ENCODE measurements at regions not wholly inside any gene's neighbourhood (a gene's known extent, or its start where the extent isn't known, plus 50 kb on each side); places are given as distances from the start of the nearest gene placed in this dataset.

DNA sequence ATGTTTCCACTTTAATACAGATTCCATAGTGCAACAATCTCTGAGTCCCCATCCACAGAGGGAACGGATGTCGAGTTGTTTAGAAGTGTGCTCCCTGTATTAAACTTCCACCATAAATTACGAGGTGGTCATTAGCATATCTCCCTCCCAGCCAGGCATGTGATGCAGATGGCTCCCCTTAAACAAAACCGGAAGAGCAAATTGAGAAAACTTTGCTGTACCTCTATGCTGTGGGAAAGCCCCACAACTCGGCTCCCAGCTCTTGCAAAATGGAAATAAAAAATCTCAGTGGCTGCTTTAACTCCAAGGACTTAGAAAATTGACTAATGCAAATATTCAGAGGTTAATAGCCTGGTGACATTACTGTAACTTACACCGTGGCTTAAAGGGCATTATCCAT is 290.9 kb downstream of the MAF start (continued):
- TF ChIP-seq, protein P1, sequence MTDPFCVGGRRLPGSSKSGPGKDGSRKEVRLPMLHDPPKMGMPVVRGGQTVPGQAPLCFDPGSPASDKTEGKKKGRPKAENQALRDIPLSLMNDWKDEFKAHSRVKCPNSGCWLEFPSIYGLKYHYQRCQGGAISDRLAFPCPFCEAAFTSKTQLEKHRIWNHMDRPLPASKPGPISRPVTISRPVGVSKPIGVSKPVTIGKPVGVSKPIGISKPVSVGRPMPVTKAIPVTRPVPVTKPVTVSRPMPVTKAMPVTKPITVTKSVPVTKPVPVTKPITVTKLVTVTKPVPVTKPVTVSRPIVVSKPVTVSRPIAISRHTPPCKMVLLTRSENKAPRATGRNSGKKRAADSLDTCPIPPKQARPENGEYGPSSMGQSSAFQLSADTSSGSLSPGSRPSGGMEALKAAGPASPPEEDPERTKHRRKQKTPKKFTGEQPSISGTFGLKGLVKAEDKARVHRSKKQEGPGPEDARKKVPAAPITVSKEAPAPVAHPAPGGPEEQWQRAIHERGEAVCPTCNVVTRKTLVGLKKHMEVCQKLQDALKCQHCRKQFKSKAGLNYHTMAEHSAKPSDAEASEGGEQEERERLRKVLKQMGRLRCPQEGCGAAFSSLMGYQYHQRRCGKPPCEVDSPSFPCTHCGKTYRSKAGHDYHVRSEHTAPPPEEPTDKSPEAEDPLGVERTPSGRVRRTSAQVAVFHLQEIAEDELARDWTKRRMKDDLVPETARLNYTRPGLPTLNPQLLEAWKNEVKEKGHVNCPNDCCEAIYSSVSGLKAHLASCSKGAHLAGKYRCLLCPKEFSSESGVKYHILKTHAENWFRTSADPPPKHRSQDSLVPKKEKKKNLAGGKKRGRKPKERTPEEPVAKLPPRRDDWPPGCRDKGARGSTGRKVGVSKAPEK (CRISPR knock-in tag; IDR thresholded peaks at IDR 0.05; ENCODE audit: borderline replicate concordance): no peak
- TF ChIP-seq ZSCAN31 (CRISPR knock-in tag; IDR thresholded peaks at IDR 0.05; ENCODE audit: low read depth): no peak
- no peak for TF ChIP-seq ZC3H13 (CRISPR knock-in tag; IDR thresholded peaks at IDR 0.05)
- TF ChIP-seq, protein P2, sequence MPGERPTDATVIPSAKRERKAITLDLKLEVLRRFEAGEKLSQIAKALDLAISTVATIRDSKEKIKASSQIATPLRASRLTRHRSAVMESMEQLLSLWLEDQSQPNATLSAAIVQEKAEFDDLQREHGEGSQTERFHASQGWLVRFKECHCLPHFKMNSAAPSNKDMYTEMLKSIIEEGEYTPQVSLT (CRISPR knock-in tag; IDR thresholded peaks at IDR 0.05; ENCODE audit: borderline replicate concordance, low read depth): no peak
- TF ChIP-seq NFKBIZ (CRISPR knock-in tag; IDR thresholded peaks at IDR 0.05): no peak
- no peak for TF ChIP-seq NFE2 (CRISPR knock-in tag; IDR thresholded peaks at IDR 0.05)
- no peak for TF ChIP-seq KDM5A (IDR thresholded peaks at IDR 0.05; ENCODE audit: borderline replicate concordance, low read length)
- TF ChIP-seq ZNF460 (CRISPR knock-in tag; IDR thresholded peaks at IDR 0.05; ENCODE audit: borderline replicate concordance): no peak

DNA sequence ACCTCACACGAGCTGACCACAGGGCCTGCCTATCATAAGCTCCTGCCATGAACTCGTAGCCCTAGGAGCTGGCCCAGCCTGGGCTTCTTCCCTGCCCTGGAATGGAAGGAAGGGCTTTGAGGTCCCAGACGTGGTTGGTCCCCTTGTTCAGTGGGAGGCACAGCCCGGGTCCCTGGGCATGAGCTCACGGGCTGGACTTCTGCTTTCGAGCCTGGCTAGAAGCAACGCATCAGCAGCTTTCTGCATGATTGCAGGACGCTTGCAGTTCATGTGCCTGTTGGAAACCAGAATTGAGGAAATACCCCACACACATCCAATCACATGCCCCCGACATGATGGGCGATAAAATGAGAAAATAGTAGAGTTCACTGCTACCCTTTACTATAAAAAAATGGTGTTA is 293.3 kb downstream of the MAF start:
- H3K4me1 ChIP-seq (ENCODE audit: insufficient read depth, low read length): no peaks in the 10 kb centered on the region
- FAIRE-seq (no peak), DNase-seq (ENCODE audit: low spot score) (no peak), ATAC-seq (no peak)
- H3K79me2 ChIP-seq (ENCODE audit: insufficient read depth, low read length): no peaks in the 10 kb centered on the region
- H3K4me2 ChIP-seq (ENCODE audit: low read depth, low read length): no peak overlapping the region
- H3K4me3 ChIP-seq (replicated peaks in 1 of 3; ENCODE audit: insufficient read depth in 1 of 3, low read depth in 2 of 3, low read length in 3 of 3): no peak overlapping the region
- H3K27me3 ChIP-seq (ENCODE audit: control insufficient read depth in 1 of 2, insufficient read depth in 2 of 2, low read length in 2 of 2): peaks cover 2 to 13% of the 10 kb centered on the region in 2 experiments; a peak in 1 of 5 replicates
- in situ Hi-C loops (cut with HindIII; ENCODE audit: extremely low pct_ligation_motif_present, low pct_unique_long_range_greater_than_20kb) (no loop called here), intact Hi-C loops (cut with micrococcal nuclease; ENCODE audit: unreplicated experiment) (no loop called here)
- H3K9ac ChIP-seq (ENCODE audit: insufficient read depth, low read depth, low read length): no peak overlapping the region
- no peak overlapping the region for H2AFZ ChIP-seq (ENCODE audit: low read length)
- H3K36me3 ChIP-seq (replicated peaks in 1 of 2; ENCODE audit: control insufficient read depth in 1 of 2, insufficient read depth in 2 of 2, low read length in 2 of 2): no peaks in the 10 kb centered on the region
- no peaks in the 10 kb centered on the region for H4K20me1 ChIP-seq (ENCODE audit: insufficient read depth, low read length)
- no TSS peak for BruUV-seq (replicated peaks)
- ChIA-PET POLR2A (no interaction called here), CTCF (ENCODE audit: low intra/inter-chr PET ratio, low total read pairs) (no interaction called here)
- 29% methylated on average over 8 of the region's 10 CpGs for WGBS (ENCODE audit: low lambda C conversion rate)
- no peaks in the 10 kb centered on the region for H3K9me3 ChIP-seq (ENCODE audit: low read length)
- H3K27ac ChIP-seq (ENCODE audit: extremely low read length, insufficient read depth, low read length): no peak overlapping the region
- TF ChIP-seq CENPX (CRISPR knock-in tag; IDR thresholded peaks at IDR 0.05) (no peak), ZNF207 (IDR thresholded peaks at IDR 0.05; ENCODE audit: borderline replicate concordance) (no peak), MXD4 (CRISPR knock-in tag; IDR thresholded peaks at IDR 0.05) (no peak), RFXAP (CRISPR knock-in tag; IDR thresholded peaks at IDR 0.05; ENCODE audit: borderline replicate concordance) (no peak), SUZ12 (IDR thresholded peaks at IDR 0.05; ENCODE audit: low read depth, low read length) (no peak), ELF3 (CRISPR knock-in tag; IDR thresholded peaks at IDR 0.05) (no peak), NRL (CRISPR knock-in tag; IDR thresholded peaks at IDR 0.05; ENCODE audit: borderline replicate concordance) (no peak)
- TF ChIP-seq, protein P3, sequence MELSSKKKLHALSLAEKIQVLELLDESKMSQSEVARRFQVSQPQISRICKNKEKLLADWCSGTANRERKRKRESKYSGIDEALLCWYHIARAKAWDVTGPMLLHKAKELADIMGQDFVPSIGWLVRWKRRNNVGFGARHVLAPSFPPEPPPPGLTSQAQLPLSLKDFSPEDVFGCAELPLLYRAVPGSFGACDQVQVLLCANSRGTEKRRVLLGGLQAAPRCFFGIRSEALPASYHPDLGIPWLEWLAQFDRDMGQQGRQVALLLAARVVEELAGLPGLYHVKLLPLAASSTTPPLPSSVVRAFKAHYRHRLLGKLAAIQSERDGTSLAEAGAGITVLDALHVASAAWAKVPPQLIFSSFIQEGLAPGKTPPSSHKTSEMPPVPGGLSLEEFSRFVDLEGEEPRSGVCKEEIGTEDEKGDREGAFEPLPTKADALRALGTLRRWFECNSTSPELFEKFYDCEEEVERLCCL (CRISPR knock-in tag; IDR thresholded peaks at IDR 0.05; ENCODE audit: borderline replicate concordance): no peak
- TF ChIP-seq, protein P4, sequence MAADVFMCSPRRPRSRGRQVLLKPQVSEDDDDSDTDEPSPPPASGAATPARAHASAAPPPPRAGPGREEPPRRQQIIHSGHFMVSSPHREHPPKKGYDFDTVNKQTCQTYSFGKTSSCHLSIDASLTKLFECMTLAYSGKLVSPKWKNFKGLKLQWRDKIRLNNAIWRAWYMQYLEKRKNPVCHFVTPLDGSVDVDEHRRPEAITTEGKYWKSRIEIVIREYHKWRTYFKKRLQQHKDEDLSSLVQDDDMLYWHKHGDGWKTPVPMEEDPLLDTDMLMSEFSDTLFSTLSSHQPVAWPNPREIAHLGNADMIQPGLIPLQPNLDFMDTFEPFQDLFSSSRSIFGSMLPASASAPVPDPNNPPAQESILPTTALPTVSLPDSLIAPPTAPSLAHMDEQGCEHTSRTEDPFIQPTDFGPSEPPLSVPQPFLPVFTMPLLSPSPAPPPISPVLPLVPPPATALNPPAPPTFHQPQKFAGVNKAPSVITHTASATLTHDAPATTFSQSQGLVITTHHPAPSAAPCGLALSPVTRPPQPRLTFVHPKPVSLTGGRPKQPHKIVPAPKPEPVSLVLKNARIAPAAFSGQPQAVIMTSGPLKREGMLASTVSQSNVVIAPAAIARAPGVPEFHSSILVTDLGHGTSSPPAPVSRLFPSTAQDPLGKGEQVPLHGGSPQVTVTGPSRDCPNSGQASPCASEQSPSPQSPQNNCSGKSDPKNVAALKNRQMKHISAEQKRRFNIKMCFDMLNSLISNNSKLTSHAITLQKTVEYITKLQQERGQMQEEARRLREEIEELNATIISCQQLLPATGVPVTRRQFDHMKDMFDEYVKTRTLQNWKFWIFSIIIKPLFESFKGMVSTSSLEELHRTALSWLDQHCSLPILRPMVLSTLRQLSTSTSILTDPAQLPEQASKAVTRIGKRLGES (CRISPR knock-in tag; IDR thresholded peaks at IDR 0.05; ENCODE audit: borderline replicate concordance): no peak
